NCI-H526 treated with DMSO at 0.1 percent for 48 hours (cell line): ENCODE measurements at regions not wholly inside any gene's neighbourhood (a gene's known extent, or its start where the extent isn't known, plus 50 kb on each side); places are given as distances from the start of the nearest gene placed in this dataset.
"Not testable (repeated sequence)": the region's sequence is repeated elsewhere in the genome, so short reads cannot be mapped to it uniquely, and the experiment has no call there.

ENCODE experiments used
- DNase-seq: peaks from one replicate; lab custom pipeline; 2025; lab: John Stamatoyannopoulos, UW

DNA sequence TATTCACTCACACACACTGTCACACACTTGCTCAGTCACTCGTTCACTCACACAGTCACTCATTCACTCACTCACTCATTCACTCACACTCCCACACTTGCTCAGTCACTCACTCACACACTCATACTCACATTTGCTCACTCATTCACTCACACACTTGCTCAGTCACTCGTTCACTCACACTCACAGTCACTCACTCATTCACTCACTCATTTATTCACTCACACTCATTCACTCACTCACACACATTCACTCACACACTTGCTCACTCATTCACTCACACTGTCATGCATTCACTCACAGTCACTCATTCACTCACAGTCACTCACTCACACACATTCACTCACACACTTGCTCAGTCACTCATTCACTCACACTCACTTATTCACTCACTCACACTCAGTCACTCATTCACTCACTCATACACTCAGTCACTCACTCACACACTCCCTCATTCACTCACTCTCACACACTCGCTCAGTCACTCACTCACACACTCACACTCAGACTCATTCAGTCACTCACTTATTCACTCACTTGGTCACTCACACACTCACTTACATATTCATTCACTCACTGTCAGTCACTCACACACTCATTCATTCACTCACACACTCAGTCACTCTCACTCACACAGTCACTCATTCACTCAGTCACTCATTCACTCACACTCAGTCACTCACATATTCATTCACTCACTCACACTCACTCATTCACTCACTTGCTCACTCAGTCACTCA lies 167.0 kb upstream of the C1orf174 start:
- DNase-seq: no peak

DNA sequence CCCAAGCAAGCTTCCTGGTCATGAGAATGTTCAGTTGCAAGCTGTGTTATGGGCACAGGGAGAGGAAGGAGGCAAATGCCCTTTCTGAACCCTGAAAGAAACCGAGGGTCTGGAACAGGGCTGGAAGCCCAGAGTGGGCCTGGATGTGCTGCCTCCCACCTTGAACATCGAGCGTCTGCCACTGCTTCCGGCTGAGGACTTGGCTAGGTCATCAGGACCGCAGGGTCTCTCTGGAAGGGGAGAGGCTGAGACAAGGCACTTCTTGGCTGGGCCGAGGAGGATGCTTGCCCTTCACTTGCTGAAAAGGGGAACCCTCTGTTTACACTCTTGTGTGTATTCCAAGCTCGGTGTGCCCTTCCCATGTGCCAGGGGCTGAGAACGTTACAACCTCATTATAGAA lies 168.0 kb upstream of the C1orf174 start:
- DNase-seq: no peak

DNA sequence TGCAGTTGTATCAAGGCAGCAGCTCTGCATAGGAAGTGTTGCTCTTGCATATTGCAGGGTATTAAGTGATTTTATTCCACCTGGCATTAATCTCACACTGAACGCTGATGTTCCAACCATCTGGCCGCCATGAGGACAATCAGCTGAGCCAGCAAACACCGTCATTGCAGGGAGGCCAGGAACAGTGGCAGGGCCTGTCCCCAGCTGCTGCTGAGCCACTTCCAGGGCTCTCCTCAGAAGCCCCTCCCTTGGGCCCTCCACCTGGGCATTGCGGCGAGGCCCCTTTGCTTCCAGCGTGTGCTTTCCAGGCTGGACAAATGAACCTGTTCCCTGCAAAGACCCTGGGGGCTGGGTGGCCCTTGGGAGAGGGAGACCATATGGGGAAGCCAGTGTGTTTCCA lies 171.6 kb upstream of the C1orf174 start:
- no peak for DNase-seq

DNA sequence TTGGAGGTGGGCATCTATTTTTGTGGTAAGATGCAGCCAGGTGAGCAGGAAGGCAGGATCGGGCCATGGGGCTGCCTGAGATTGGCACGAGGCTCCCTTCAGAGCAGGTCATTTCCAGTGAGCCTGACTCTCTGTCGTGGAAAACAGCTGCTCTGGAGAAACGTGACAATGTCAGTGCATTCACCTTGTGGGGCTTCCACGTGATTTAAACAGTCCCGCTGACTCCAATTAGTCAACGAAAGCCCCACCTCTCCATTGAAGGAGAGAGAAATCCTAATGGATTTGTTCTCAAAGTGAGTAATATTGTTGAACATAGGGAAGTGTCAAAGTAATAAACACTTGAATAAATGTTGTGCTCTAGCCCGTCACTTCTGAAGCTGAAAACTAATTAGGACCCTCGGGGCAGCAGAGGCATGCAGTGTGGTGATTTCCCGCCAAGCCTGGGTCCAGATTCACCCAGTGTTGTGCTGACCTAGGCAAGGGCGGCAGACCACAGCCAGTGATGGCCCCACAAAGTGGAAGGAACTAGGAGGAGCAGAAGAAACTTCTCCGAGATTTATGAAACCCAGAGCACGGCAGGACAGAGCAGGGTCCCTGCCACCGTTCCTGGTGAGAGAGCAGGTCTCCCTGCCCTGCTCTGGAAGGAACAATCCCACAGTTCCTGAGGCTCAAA lies 172.5 kb upstream of the C1orf174 start:
- DNase-seq: no peak

DNA sequence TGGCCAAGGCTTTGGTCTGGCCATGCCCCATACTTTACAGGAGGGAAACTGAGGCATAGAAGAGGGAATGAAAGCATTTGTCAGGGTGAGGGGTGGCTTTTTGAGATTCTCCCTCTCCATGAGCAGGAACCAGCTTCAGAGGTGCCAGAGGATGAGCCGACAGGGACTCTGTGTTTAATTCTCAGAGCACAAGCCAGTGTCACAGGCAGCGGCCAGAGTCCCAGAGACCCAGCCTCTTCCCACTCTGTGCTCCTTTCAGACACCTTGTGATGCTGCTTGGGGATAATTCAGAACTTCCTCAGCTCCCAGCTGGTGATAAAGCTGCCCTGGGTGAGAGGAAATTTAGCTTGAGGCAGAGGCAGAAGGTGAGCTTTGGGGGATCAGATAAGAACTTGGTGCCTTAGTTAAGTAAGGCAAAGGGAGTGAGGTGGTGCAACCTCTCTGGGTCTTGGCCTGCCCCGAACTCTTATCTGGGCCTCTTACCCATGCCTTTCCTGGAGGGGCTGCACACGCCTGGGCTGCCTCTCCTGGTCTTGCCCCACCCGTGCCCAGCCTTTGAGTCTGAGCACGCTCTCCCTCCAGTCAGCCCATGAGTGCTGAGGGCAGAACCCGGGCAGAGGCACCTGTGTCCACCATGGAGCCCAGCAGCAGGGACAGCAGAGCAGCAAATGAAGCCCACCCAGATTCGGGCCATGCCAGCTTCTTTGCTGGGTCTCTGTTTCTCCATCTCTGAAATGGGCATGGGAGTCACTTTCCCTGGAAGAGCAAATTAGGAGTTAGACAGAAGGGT lies 175.6 kb upstream of the C1orf174 start:
- no peak for DNase-seq

DNA sequence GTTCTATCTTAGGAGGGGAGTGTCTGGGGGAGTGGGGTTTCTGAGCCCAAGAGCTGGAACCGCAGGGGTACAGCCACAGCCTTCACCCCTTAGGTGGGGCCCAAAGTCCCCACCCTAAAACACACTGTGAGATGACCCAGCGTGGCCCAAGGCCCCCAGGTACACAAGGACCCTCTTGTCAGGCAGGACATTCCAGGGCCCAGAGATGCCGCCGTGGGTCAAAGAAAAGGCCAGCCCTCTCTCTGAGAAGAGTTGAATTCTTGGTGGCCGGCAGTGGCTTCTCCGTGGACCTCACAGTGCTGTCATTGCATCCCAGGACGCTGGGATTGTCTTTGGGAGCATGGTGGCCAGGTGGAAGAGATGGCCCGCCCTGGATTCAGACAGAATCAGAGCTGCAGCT lies 176.3 kb upstream of the C1orf174 start:
- no peak for DNase-seq

DNA sequence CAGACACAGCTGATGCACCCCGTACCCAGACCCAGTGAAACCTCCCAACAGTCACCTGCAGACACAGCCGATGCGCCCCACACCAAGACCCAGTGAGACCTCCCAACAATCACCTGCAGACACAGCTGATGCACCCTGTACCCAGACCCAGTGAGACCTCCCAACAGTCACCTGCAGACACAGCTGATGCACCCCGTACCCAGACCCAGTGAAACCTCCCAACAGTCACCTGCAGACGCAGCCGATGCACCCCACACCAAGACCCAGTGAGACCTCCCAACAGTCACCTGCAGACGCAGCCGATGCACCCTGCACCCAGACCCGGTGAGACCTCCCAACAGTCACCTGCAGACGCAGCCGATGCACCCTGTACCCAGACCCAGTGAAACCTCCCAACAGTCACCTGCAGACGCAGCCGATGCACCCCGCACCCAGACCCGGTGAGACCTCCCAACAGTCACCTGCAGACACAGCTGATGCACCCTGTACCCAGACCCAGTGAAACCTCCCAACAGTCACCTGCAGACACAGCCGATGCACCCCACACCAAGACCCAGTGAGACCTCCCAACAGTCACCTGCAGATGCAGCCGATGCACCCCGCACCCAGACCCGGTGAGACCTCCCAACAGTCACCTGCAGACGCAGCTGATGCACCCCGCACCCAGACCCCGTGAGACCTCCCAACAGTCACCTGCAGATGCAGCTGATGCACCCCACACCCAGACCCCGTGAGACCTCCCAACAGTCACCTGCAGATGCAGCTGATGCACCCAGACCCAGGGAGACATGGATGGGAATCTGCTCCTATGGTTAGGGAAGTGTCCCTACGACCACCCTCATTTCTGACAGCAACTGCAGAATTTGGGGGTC lies 178.3 kb upstream of the C1orf174 start:
- DNase-seq: not testable (repeated sequence)

DNA sequence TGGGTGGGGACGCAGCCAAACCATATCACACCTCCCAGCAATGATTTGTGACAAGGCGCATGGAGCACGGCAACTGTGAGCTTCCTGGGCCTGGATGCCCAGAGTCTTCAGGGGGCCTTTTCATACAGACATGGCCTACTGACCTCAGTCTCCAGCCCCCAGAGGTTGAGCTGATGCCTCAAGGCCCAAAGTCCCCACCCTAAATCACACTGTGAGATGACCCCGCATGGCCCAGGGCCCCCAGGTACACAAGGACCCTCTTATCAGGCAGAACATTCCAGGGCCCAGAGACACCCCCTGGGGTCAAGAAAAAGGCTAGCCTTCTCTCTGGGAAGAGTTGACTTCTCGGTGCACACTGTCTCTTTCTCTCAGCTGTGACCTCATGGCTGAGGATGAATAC lies 179.7 kb upstream of the C1orf174 start:
- no peak for DNase-seq

DNA sequence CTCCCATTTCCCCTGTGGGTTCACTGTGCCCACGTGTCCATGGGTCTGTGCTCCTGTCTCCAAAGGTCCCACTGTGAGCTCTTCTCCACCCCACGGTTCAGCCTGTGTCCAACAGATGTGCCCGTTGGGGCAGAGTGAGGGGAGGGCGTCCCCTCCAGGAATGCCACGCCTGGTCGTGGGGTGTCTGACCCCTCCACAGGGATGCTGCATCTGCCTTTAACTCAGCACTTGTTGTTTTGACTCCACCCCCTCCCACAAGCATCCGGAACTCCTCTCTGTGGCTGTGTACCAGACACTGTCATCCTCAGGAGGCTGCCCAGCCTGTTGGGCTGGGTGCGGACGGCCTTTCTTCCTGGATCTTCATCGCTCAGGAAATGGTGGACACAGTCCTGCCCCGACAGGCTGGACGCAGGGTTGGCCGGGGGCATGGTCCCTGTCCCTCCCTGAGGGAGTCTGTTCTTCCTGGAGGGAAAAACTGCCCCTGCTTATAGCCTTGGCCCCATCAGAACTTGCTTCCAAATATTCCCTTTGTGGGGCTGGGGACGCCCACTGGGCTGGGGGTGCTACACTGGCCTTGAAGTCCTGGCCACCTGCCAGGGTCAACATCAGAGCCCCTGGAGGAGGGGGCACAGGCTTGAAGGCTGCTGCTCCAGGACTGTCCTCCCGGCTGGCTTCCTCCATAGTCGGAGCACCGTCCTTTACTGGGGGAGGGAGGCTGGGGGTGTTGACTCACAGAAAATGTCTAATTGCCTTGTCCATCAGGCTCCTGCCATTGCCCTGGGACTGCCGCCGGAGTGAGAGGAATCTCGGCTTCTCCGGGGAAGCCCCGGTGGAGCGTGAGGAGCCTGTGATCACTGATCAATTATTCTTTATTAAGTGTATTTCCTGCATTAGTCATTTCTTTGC lies 182.0 kb upstream of the C1orf174 start:
- no peak for DNase-seq

DNA sequence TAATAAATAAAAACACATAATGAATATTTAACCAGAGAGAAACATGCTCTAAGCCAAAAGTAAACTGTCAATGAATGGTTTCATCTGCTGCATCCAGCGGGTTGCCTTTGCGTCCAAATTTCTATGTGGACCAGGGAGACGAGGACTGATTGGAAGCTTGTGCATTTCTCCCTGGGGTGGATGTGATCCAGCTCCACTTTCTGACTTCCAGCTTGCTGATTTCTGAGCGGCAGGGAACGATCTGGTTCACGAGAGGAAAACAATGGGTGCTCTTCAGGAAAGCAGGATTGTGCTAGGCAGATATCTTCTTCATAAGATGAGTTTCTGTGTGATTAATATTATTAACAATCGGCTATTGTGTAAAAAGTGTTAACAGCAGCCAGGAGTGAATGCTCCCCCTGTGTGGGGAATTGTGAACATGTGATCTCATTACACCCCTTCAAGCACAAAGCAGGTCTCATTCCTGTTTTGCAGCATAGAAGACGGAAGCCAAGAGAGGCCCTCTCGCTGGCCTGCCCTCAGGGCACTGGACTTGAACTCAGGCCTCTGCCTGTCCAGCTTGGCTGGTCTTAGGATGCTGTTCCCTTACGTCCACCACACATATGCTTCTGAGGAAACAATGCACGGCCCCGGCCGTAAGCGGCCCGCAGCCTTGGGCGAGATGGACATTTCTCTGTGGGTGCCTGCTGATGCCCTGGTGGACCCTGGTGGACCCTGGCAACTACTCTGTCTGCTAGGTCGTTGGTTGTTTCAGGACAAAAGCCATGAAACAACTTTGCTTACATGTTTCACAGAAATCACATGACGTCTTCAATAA lies 183.4 kb upstream of the C1orf174 start:
- peak; percentile 43 for DNase-seq

DNA sequence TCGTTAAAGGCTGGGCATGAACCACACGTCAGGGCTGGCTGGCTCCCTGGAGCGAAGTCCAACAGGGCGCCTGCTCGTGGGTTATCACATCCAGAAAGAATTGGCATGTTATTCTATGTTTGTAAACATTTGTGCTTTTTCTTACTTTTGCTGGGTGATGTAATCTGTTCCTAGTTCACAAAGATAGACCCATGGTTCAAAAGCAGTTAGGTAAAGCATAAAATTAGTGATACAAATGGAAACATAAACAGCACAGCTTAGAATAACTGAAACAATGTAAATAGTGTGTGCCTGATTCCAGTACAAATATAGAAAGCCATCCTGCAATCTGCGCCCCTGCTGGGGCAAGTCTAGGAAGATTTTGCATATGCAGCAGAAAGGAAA lies 184.0 kb upstream of the C1orf174 start:
- DNase-seq: peak; percentile 50

DNA sequence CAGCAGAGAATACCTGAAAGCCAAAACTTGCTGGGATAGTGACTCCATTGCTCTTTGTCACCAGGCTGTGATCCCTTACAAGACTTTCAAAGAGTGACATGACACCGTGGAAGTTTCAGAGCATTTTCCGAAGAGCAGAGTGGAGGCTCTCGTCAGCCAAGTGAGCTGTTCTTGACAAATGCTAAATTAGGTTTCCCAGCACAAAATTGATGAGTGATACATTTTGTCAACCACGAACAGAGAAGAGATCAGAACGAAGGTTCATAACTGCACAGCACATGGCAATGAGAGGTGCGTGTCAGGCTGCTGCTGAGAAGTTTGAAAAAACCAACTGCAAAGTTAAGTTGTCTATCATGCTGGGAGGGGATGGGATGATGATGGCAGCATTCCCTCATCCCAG lies 184.4 kb upstream of the C1orf174 start:
- DNase-seq: no peak

DNA sequence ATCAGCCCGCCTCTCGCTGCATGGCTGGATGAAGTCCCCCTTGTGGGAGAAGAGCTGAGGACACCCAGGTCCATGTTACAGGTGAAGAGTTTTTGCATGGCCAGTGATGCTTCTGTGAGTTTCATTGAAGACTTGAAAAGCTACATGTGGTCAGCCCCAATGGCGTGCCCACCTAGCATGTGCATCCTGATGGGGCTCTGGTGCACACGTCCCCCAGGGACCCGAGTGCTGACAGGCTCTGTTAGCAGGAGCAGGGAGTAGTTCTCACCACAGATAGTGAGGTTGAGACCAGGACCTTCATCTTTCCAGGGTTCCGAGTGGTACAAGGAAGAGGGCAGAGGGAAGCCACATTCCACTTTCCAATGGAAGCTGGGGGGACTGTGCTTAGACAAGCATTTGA lies 184.8 kb upstream of the C1orf174 start:
- no peak for DNase-seq

DNA sequence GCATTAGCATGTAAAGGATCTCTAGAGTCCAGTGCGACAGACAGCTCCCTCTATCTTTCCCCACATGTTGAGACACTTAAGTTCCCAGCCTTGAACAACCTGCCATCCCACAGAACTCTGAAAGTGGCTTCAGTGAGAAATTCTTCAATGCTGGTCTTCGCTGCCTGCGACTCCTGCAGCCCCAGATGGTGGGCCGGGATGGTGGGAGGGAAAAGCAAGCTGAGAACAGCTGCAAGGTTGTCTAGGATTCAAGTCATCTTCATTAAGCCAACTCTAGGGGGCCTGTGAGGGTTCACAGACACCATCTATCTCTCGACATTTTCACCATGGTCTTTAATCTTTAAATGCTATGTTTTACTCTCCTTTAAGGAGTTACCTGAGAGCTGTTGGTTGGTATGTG lies 185.5 kb upstream of the C1orf174 start:
- no peak for DNase-seq

DNA sequence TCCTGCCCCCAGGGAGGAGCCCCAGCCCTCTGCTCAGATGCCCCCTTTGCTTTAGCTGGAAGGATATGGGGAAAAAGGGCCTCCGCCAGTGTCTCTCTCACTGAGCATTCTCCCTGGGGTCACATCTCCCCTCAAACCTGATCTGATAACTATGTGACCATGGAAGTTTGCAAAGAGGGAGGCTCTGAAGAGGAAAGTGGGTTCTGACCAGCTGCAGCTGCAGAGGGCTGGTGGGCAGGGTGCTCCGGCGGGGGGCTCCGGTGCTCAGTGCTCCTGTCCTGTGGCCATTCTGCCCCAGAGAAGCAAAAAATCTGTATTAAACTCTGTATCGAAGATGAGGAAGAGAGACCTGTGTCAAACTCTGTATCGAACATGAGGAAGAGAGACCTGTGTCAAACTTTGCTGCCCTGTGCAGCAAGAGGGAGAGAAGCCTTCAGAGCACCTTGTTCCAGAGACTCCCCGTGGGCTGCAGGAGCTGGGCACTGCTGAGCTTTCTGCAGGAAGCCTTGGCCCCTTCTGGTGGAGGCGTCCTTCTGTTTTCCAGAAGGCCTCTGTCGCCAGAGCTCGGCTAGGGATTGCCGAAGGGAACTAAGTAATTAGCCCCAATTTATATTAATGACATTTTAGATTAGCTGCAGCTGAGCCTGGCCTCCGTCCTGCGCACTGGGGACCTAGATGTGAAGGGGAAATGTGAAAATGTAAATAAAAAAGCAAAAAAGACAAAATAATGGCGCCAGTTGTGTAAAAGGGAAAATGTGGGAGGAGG lies 186.2 kb upstream of the C1orf174 start:
- no peak for DNase-seq

DNA sequence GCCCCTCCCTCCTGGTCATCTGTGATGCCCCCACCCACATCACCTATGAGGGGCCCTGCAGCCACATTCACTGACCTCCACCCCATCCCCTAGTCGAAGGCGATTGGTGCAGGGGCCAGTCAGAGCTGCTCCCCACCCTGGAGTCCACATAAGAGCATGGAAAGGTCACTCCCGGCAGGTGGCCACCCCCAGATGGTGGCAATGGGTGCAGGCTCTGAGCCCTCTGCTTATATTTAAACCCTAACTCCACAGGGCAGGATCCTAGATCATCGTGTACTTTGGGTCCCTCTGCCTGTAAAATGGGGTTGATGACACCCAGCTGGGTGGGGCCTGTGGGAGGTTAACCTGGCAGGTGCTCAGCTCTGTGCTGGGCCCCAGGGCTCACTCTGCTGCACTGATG lies 186.8 kb upstream of the C1orf174 start:
- no peak for DNase-seq

DNA sequence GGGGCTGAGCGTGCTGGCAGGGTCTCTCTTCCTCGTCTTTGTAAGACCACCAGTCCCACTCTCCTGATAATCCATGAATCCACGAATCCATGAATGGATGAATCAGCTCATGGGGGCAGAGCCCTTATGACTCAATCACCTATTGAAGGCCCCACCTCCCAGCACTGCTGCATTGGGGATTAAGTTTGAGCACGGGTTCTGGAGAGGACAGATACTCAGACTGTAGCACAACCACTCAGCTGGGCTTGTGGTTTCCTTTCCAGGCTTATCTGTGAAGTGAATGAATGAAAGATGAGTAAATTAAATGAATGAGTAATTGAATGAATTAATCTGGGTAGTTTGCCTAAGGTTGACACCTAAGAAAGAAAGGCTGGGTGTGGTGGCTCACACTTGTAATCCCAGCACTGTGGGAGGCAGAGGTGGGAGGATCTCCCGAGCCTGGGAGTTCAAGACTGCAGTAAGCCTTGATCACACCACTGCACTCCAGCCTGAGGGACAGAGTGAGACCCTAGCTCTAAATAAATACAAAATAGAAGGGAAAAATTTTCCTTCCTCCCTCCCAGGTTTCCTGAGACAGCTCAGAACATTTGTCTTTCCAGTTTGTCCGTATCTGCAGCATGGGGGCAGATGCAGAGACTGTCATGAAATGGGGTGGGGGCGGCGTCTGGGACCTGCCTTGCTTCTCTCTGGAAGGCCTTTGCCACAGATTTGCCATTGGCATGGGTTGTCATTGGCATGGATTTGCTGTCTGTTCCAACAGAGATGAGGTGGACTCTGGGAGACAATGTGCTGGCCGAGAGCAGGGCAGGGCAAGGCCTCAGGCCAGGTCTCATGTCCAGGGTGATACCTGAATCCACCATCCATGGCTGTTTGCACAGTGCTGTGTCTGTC lies 187.7 kb upstream of the C1orf174 start:
- DNase-seq: no peak

DNA sequence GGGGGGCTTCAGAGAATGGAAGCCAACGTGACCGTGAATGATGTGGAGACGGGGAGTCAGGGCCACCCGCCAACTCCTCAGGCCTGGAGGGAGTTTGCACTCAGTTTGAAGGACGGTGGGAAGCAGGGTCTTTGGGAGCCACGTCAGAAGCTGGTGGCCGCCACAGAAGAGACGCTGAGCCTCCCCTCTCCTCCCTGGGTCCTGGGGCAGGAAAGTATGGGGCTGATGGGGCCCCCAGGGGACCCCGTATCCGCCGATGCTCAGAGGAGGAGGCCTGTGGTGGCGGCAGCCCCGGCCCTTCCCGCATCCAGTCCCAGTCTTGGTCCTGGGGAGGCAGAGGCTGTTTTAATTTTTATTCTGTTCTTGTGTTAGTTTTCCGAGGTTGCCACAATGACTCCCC lies 188.6 kb upstream of the C1orf174 start:
- DNase-seq: no peak
